ENCODE measurements at regions not wholly inside any gene's neighbourhood (a gene's known extent, or its start where the extent isn't known, plus 50 kb on each side); places are given as distances from the start of the nearest gene placed in this dataset.

DNA sequence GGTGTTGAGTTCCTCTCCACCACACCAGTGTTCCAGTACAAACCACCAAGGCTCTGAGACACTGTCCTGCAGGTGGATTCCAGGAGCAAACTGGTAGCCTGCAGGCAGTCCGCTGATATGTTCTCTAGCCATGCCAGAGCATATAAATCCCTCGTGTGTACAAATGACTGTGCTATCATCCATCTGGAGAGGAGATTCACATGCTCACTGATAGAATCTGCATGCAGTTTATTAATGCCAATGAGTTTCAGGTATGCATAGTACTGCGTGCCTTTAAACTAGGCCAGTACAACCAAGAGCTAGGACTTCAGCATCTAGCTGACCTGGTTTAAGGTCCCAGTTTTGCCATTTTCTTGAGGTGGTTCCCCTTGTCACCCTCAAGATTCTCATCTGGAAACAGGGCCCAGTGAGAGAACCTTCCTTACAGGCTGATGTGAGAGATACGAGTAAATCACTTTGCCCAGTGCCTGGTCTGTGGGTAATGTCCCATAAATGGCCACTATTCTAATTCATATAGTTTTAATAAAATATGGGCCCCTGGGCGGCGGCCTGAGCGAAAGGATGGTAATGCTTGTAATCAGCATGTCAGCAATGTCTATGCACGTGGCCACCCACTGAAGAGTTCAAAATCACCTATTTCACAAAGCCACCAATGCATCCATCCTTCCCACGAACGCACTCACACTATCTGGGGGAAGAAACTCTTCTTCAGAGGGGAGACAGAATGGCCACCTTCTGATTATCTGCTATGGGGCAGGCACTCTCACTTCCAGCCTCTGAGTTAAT lies 268.0 kb upstream of the ZMIZ1 start:
- no peak overlapping the region for H3K27ac ChIP-seq
- no peaks in the 10 kb centered on the region for H3K36me3 ChIP-seq
- DNase-seq (ENCODE audit: low spot score) (no peak), ATAC-seq (ENCODE audit: insufficient number of reproducible peaks, low FRiP score, low read depth) (no peak)
- no peak overlapping the region for H3K4me3 ChIP-seq
- no peaks in the 10 kb centered on the region for H3K27me3 ChIP-seq (replicated peaks; ENCODE audit: insufficient read depth)
- no peaks in the 10 kb centered on the region for H3K9me3 ChIP-seq
- H3K4me1 ChIP-seq (ENCODE audit: control insufficient read depth in 1 of 2, low read depth in 2 of 2) = peaks cover 11 to 33% of the 10 kb centered on the region in 2 donors
- no peak for TF ChIP-seq CTCF (IDR thresholded peaks at IDR 0.05)

DNA sequence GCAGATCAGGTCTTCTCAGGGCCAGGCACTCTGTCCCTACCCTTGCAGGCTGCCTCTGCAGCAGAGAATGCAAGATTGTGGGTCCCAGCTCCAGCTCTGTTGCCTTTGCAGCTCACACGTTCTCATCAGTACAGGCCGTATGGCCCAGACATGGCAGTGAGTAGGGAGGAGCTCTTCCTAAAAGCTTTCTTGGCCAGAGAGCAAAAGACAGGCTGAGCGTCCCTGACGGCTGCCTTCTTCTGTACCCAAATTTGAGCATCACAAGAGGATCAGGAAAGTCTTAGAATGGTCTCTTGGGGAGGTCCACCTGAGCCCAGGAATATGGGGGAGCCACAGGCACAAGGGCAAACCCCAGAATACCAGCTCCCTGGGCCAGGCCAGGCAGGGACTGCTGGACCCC lies 266.3 kb upstream of the ZMIZ1 start:
- Histone ChIP-seq H3K27me3 (replicated peaks; ENCODE audit: insufficient read depth) (no peaks in the 10 kb centered on the region), H3K27ac (no peak overlapping the region), H3K4me3 (no peak overlapping the region), H3K9me3 (no peaks in the 10 kb centered on the region), H3K36me3 (no peaks in the 10 kb centered on the region), H3K4me1 (ENCODE audit: control insufficient read depth in 1 of 2, low read depth in 2 of 2) (peaks cover 11 to 50% of the 10 kb centered on the region in 2 donors)
- DNase-seq (ENCODE audit: low spot score) (no peak), ATAC-seq (ENCODE audit: insufficient number of reproducible peaks, low FRiP score, low read depth) (no peak)
- no peak for TF ChIP-seq CTCF (IDR thresholded peaks at IDR 0.05)

DNA sequence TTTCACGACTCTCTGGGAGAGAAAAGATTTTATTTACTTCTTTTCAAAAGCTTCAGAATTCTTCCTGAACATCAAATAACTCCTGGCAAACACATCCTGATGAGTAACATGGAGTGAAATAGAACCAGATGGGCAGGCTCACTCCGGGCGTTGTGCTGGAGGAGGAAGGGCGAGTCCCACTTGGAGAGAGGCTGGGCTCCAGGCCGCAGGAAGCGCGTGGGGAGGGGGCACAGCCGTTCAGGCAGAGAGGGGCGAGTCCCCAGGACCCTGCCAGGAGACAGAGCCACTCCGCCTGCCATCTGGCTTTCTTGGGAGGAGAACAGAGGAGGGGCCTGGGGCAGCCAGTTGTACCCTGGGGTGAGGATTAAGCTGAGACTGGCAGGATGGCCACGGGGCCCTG lies 265.9 kb upstream of the ZMIZ1 start:
- H3K27ac ChIP-seq = peak overlapping the region in 1 of 2 donors; percentile 35
- DNase-seq (ENCODE audit: low spot score) (no peak), ATAC-seq (ENCODE audit: insufficient number of reproducible peaks, low FRiP score, low read depth) (no peak)
- H3K36me3 ChIP-seq = no peaks in the 10 kb centered on the region
- no peak for TF ChIP-seq CTCF (IDR thresholded peaks at IDR 0.05)
- no peaks in the 10 kb centered on the region for H3K9me3 ChIP-seq
- H3K4me1 ChIP-seq (ENCODE audit: control insufficient read depth in 1 of 2, low read depth in 2 of 2) = peaks cover 11 to 53% of the 10 kb centered on the region in 2 donors
- no peak overlapping the region for H3K4me3 ChIP-seq
- no peaks in the 10 kb centered on the region for H3K27me3 ChIP-seq (replicated peaks; ENCODE audit: insufficient read depth)

DNA sequence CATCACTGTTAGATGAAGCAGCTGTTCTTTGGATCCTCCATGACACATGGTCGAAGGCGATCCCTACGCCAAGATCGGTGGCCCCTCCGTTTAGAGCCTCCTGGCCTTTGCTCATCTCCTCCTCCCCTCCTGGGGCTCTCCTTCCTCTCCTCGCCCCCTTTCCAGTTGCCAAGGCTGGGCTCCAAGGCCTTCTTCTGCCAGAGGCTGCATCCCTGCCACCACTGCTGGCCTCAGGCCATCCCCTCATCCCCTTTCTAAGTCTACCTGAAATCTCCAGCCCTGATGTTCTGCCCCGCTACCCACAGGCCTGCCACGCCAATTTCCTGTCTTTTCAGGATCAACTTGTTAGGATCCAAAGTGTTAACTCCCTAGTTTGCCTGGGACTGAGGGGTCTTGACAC lies 265.1 kb upstream of the ZMIZ1 start:
- Histone ChIP-seq H3K4me3 (no peak overlapping the region), H3K27ac (peak overlapping the region; percentile 8 to 70), H3K9me3 (no peaks in the 10 kb centered on the region), H3K4me1 (ENCODE audit: control insufficient read depth in 1 of 2, low read depth in 2 of 2) (peaks cover 11 to 53% of the 10 kb centered on the region in 2 donors), H3K36me3 (no peaks in the 10 kb centered on the region), H3K27me3 (replicated peaks; ENCODE audit: insufficient read depth) (no peaks in the 10 kb centered on the region)
- ATAC-seq (ENCODE audit: insufficient number of reproducible peaks, low FRiP score, low read depth) = no peak
- no peak for TF ChIP-seq CTCF (IDR thresholded peaks at IDR 0.05)
- DNase-seq (ENCODE audit: low spot score) = no peak

- Histone ChIP-seq H3K9me3 (no peaks in the 10 kb centered on the region), H3K4me1 (ENCODE audit: control insufficient read depth in 1 of 2, low read depth in 2 of 2) (peaks cover 11 to 53% of the 10 kb centered on the region in 2 donors), H3K27ac (peak overlapping the region; percentile 62 to 70), H3K4me3 (no peak overlapping the region), H3K36me3 (no peaks in the 10 kb centered on the region), H3K27me3 (replicated peaks; ENCODE audit: insufficient read depth) (no peaks in the 10 kb centered on the region)
- ATAC-seq (ENCODE audit: insufficient number of reproducible peaks, low FRiP score, low read depth) (no peak), DNase-seq (ENCODE audit: low spot score) (no peak)
- no peak for TF ChIP-seq CTCF (IDR thresholded peaks at IDR 0.05)
Measured at GRCh38 chr10:78804411-78805032, 264.2 kb upstream of the ZMIZ1 start.

All from thoracic aorta (tissue), 2 donors.